Inflammatory macrophage (primary cell): ENCODE measurements at regions not wholly inside any gene's neighbourhood (a gene's known extent, or its start where the extent isn't known, plus 50 kb on each side); places are given as distances from the start of the nearest gene placed in this dataset.

Experiments used
- DNase-seq, 2 donors: peaks; one replicate each; pipeline ENCODE4 v3.0.0-alpha.2; 2020 to 2022

- DNase-seq, result peak; percentile 34 to 52
Measured at GRCh38 chr17:73956595-73957465, 246.6 kb upstream of the RPL38 start.

GRCh38 chr17:73957564-73957963, 245.9 kb upstream of the RPL38 start:
- DNase-seq, result no peak

- DNase-seq, result no peak
Measured at GRCh38 chr17:73958453-73958852, 245.0 kb upstream of the RPL38 start.

GRCh38 chr17:73960469-73960868, 243.0 kb upstream of the RPL38 start:
- DNase-seq, result no peak

GRCh38 chr17:73962308-73962707, 241.2 kb upstream of the RPL38 start:
- DNase-seq, result no peak

- no peak for DNase-seq
Measured at GRCh38 chr17:73968680-73969079, 234.8 kb upstream of the RPL38 start.

- peak; percentile 92 to 96 for DNase-seq
Measured at GRCh38 chr17:73969956-73970355, 233.5 kb upstream of the RPL38 start.

GRCh38 chr17:73971127-73971526, 232.4 kb upstream of the RPL38 start:
- no peak for DNase-seq

GRCh38 chr17:73972056-73972455, 231.4 kb upstream of the RPL38 start:
- DNase-seq, result no peak

- no peak for DNase-seq
Measured at GRCh38 chr17:73972901-73973300, 230.6 kb upstream of the RPL38 start.

GRCh38 chr17:73973586-73974409, 229.7 kb upstream of the RPL38 start:
- DNase-seq, result no peak

GRCh38 chr17:73974536-73974935, 228.9 kb upstream of the RPL38 start:
- DNase-seq, result no peak

GRCh38 chr17:73976147-73976546, 227.3 kb upstream of the RPL38 start:
- DNase-seq, result no peak

GRCh38 chr17:73976676-73977521, 226.6 kb upstream of the RPL38 start:
- no peak for DNase-seq

- no peak for DNase-seq
Measured at GRCh38 chr17:73980517-73980916, 223.0 kb upstream of the RPL38 start.

GRCh38 chr17:73982871-73983270, 220.6 kb upstream of the RPL38 start:
- no peak for DNase-seq

- no peak for DNase-seq
Measured at GRCh38 chr17:73983621-73984400, 219.7 kb upstream of the RPL38 start.

- no peak for DNase-seq
Measured at GRCh38 chr17:73984941-73985340, 218.5 kb upstream of the RPL38 start.

- no peak for DNase-seq
Measured at GRCh38 chr17:73985466-73986015, 217.9 kb upstream of the RPL38 start.

GRCh38 chr17:73986641-73987177, 216.8 kb upstream of the RPL38 start:
- DNase-seq, result no peak

GRCh38 chr17:73987395-73987794, 216.1 kb upstream of the RPL38 start:
- DNase-seq, result no peak
